ENCODE measurements at regions not wholly inside any gene's neighbourhood (a gene's known extent, or its start where the extent isn't known, plus 50 kb on each side); places are given as distances from the start of the nearest gene placed in this dataset.

DNA sequence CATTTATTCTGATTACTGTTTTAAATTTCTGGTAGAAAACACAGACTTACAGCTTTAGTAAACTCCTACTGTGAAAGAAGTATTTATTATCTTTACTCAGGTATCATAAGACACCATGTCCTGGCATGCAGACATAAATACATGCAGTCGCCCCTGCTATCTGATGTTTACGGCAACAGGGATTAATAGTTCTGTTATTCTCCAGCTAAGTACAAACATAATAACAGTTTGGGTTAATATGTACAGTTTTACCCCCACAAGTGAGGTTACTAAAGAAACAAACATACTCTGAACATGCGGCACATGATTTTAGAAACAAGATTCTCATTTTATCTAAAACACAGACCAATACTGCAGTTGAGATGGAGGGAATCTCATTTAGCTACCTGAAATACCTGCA, 170.8 kb downstream of the ABCA8 start:
- H3K27me3 ChIP-seq (replicated peaks; ENCODE audit: control insufficient read depth, insufficient read depth, low read length), result no peaks in the 10 kb centered on the region
- no peaks in the 10 kb centered on the region for H3K36me3 ChIP-seq (ENCODE audit: control insufficient read depth, insufficient read depth, low read length)
- no peak for DNase-seq (ENCODE audit: extremely low read depth, insufficient read length)
- TF ChIP-seq, protein P1, sequence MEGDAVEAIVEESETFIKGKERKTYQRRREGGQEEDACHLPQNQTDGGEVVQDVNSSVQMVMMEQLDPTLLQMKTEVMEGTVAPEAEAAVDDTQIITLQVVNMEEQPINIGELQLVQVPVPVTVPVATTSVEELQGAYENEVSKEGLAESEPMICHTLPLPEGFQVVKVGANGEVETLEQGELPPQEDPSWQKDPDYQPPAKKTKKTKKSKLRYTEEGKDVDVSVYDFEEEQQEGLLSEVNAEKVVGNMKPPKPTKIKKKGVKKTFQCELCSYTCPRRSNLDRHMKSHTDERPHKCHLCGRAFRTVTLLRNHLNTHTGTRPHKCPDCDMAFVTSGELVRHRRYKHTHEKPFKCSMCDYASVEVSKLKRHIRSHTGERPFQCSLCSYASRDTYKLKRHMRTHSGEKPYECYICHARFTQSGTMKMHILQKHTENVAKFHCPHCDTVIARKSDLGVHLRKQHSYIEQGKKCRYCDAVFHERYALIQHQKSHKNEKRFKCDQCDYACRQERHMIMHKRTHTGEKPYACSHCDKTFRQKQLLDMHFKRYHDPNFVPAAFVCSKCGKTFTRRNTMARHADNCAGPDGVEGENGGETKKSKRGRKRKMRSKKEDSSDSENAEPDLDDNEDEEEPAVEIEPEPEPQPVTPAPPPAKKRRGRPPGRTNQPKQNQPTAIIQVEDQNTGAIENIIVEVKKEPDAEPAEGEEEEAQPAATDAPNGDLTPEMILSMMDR (IDR thresholded peaks at IDR 0.05; ENCODE audit: insufficient read depth, low read length, poor library complexity, severe bottlenecking), result no peak
- no peak overlapping the region for H3K4me3 ChIP-seq (replicated peaks; ENCODE audit: low read depth, low read length)

DNA sequence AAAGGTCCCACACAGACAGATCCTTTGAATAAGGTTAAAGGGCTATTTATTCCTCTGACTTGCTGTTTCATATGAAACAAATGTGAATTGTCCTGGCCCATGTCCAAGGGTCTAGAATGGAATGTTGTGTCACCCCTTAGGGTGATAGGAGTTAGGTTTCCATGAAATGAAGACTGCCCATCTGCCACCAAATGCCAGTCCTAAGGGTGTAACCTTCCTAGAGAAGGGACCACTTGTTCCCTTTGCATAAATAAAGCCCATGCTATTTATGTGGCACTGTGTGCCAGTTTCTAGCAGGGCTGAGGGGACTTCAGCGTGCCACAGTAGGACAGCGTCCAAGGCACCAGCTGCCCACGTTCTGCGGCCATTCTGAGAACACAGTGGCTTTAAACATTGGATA, 171.3 kb downstream of the ABCA8 start:
- TF ChIP-seq, protein P1 (IDR thresholded peaks at IDR 0.05; ENCODE audit: insufficient read depth, low read length, poor library complexity, severe bottlenecking), result no peak
- no peaks in the 10 kb centered on the region for H3K36me3 ChIP-seq (ENCODE audit: control insufficient read depth, insufficient read depth, low read length)
- no peaks in the 10 kb centered on the region for H3K27me3 ChIP-seq (replicated peaks; ENCODE audit: control insufficient read depth, insufficient read depth, low read length)
- no peak overlapping the region for H3K4me3 ChIP-seq (replicated peaks; ENCODE audit: low read depth, low read length)
- DNase-seq (ENCODE audit: extremely low read depth, insufficient read length), result no peak

DNA sequence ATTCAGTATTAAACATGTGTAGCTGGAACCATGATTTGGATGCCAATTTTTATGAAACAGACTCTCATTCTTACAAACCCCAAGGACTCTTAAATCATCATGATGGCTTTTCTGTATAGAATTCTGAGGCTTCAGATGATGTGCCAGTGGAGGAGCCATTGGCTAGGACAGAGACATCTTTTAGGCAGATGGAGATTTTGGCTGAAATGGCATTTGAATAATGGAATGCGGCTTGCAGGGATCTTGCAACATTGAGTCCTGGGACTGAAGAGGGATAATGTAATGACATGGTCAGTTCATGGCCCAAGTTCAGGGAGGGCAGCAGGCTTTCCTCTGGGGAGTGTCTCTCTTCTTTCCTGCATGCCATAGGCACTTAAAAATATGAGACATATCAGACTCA, 172.4 kb downstream of the ABCA8 start:
- no peak for DNase-seq (ENCODE audit: extremely low read depth, insufficient read length)
- Histone ChIP-seq H3K27me3 (replicated peaks; ENCODE audit: control insufficient read depth, insufficient read depth, low read length) (no peaks in the 10 kb centered on the region), H3K4me3 (replicated peaks; ENCODE audit: low read depth, low read length) (no peak overlapping the region), H3K36me3 (ENCODE audit: control insufficient read depth, insufficient read depth, low read length) (no peaks in the 10 kb centered on the region)
- TF ChIP-seq, protein P1 (IDR thresholded peaks at IDR 0.05; ENCODE audit: insufficient read depth, low read length, poor library complexity, severe bottlenecking), result no peak

DNA sequence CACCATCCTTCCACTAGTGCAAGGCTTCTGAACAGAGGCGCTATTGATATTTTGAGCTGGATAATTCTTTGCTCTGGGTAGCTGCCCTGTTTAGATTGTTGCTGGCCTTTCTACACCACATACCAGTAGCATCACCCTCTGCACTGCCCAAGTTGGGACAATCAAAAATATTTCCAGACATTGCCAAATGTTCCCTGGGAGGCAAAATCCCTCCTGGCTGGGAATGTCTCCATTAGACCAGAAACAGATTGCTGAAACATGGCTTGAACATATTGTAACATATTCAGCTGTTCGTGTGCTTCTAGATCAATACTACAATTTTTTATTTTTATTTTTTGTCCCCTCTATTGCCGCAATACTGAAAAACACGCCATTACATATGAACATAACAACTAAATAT, 174.6 kb downstream of the ABCA8 start:
- Histone ChIP-seq H3K27me3 (replicated peaks; ENCODE audit: control insufficient read depth, insufficient read depth, low read length) (no peaks in the 10 kb centered on the region), H3K4me3 (replicated peaks; ENCODE audit: low read depth, low read length) (no peak overlapping the region), H3K36me3 (ENCODE audit: control insufficient read depth, insufficient read depth, low read length) (no peaks in the 10 kb centered on the region)
- no peak for DNase-seq (ENCODE audit: extremely low read depth, insufficient read length)
- TF ChIP-seq, protein P1 (IDR thresholded peaks at IDR 0.05; ENCODE audit: insufficient read depth, low read length, poor library complexity, severe bottlenecking), result no peak

DNA sequence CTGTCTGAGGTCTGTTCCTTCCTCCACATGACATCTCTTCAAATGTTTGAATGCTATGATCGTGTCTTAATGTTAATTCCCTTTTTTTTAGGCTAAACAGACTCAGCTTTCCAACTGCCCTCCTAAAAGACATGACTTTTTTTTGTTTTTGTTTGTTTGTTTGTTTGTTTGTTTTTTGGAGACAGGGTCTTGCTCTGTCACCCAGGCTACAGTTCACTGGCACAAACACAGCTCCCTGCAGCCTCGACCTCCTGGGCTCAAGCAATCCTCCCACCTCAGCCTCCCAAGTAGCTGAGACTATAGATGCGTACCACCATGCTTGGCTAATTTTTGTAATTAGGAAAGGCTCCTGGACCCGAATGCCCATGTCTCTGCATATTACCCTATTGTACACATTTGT, 176.5 kb downstream of the ABCA8 start:
- TF ChIP-seq, protein P1 (IDR thresholded peaks at IDR 0.05; ENCODE audit: insufficient read depth, low read length, poor library complexity, severe bottlenecking), result no peak
- Histone ChIP-seq H3K36me3 (ENCODE audit: control insufficient read depth, insufficient read depth, low read length) (no peaks in the 10 kb centered on the region), H3K4me3 (replicated peaks; ENCODE audit: low read depth, low read length) (no peak overlapping the region), H3K27me3 (replicated peaks; ENCODE audit: control insufficient read depth, insufficient read depth, low read length) (no peaks in the 10 kb centered on the region)
- no peak for DNase-seq (ENCODE audit: extremely low read depth, insufficient read length)
